NCI-H2107 (cell line): ENCODE measurements at regions not wholly inside any gene's neighbourhood (a gene's known extent, or its start where the extent isn't known, plus 50 kb on each side); places are given as distances from the start of the nearest gene placed in this dataset.
"Not testable (repeated sequence)": the region's sequence is repeated elsewhere in the genome, so short reads cannot be mapped to it uniquely, and the experiment has no call there.

Experiments
- DNase-seq: peaks from one replicate; lab custom pipeline; 2025; lab: John Stamatoyannopoulos, UW

DNA sequence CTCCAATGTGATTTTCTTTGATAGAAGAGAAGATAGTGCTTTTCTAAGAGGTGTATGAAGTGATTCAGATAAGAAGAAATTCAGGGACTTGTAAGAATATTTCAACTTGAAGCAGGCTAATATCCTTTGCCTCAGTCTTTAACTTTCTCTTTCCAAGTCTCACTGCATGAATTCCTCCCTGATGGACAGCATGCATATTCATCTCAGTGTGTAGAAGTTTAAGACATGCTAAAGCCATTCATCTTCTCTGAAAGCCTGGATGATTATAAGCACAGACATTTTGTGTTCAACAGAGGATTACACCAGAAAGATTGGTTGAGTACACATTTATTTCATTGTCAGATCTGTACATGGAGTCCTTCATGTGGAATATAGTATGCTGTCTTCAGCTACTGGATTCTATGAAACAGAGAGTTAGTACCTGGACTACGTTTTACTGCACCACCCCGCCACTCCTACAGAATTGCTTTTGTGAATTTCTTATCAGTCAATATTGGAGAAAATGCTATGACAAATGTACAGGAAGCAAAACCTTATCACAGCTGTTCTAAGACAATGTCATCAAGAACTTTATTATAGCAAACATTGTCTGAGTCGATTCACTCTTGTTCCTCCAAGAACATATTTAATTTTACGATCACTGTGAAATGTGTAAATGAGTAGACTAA, 1346.1 kb downstream of the OTOL1 start:
- no peak for DNase-seq

DNA sequence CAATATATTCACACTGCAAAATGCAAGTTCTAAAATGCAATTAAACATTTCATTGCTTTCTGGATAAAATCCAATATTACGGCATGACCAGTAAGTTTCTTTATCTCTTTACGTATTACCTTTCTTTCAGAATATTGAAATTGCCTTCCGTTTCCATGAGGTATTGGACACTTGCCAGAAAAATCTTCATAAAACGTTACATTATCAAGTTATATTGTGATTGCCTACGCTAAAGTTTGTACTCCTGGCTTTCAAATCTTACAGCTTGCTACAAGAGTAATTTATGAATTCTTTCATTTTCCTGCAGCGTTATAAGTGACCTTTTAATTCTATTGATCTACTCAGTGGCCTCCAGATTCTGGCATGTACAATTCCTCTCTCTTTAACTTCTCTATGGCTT, 1349.3 kb downstream of the OTOL1 start:
- no peak for DNase-seq

DNA sequence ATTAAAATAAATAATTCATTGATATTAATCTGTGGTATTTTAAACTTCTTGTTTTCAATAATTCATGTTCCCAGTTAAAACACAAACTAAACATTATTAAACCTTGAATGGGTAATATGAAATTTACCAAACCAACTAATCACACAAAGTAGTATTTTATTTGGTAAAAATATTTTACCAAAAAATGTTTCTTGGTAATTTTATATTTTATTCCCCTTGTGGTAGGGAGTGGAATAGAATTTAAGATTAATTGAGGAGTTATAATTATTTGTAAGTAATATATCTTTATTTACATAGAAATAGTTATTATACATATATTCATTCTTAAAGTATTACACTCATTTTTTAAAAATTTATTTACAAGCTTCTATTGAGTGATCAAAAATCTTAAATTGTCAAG, 1350.9 kb downstream of the OTOL1 start:
- no peak for DNase-seq

DNA sequence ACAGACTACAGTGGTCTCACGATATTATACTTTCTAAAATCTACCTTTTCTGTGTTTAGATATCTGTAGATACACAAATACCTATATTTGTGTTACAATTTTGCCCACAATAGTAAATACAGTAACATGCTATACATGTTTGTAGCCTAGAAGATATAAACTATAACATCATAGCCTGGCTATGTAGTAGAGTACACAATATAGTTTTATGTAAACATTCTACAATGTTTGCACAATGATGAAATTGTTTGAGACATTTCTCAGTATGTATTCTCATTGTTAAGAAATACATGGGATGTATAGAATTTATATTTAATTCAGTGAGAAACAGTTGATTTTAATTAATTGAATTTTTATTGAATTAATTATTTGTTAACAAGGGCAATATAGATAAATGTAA, 1367.0 kb downstream of the OTOL1 start:
- DNase-seq, result no peak

DNA sequence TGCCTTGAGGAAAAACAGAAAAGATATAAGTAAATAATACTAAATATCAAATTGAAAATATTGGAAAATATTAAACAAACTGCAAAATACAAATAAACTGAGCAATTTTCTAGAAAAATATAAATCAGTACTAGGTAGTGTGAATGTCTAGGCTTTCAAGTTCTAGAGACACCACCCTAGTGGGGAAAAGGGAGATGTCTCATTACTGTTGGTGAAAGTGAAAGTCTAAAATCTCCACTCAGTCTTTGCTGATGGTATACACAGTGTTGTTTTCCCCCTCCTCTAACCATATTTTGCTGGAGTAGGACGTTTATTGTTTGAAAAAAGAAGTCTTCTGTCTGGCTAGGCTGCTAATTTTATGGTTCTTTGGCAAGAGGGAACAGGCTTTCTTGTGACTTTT, 1368.9 kb downstream of the OTOL1 start:
- DNase-seq, result no peak

DNA sequence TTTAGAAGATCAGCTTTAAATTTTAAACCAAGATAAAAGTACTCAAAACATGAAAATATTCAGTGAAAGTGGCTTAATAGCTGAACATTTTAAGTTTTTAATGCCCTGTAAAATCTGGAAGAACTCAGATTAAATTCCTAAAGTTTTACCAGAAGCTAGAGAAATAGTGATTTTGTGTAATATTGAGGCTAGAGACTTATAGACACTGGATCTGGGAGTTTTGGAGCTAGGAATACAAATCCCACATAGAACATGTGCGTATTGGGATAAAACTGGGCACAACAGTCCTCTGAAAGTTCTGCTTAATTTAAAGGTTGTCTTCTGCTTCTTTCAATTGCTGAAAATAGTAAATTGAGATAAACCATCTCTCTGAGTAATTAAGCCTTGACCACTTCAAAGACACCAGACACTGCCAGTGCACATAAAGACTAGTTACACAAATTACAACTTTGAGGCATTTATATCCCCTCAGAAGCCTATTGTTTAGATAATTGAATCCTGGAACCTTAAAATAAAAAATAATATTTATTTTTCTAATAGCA, 1382.5 kb downstream of the OTOL1 start:
- no peak for DNase-seq

DNA sequence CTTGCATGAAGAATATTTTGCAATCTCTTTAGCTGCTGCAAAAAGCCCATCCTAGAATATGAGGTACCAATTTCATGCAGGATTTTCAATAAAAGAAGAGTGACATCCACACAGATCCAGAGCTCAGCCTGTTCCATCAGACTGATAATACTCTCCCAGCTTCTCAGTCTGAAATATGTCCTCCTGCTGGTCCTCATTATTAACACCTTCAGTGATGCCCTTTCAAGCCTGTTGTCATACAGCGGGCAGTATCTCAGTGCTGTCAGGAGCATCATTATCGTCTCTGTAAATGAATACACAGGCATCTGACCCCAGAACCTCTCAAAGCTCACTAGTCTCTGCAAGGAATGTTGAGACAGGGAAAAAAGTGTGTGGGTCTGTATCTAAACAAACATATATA, 1387.8 kb downstream of the OTOL1 start:
- DNase-seq, result no peak

DNA sequence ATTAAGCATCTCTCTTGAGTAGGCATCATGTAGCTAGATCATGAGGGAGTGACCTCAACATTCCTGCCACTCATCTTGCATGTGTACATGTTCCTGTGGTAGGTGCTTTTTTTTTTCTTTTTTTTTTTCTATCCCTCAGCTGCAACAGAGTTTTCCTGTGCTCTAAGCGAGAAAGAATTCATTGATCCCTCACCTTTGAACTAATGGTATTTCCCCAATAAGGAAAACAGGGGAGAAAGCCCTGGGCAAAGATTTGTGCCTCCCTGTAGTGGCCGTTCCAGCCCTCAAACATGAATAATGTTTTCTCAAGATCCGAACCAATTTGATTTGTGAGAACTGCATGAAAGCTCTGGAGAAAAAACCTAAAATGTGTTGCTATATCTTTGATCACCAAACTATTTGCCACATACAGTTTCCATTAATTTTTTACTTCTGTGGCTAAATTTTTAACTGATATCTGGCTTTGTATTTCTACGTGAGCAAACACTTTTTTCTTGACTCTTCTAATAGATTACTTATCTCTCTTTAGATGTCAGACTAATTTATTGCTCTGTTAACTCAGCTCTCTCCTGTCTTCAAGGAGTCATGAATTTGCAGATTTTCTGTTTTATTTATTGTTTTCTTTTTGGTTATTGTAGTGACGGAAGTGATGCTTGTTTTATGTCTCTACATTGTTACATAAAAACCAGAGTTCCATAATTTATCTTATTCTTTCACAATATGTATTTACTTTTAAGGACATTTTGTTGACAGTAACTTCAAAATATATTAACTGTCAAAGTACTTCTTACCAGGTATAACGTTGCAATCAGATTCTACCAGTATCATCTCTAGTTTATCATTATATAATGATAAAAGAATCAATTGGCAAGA, 1396.5 kb downstream of the OTOL1 start:
- DNase-seq, result no peak

DNA sequence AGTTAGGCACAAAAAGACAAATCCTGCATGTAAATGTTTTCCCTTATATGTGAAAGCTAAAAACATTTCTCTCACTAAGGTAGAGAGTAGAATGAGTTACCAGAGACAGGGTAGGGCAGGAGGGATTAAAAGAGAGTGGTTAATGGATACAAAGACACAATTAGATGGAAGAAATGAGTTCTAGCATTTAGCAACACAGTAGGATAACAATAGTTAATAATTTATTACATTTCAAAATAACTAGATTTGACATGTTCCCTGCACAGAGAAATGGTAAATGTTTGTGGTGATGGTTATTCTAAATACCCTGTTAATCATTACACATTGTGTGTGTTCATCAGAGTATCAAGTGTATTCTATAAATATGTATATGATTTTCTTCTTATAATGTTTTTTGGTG, 1400.7 kb downstream of the OTOL1 start:
- DNase-seq, result no peak

DNA sequence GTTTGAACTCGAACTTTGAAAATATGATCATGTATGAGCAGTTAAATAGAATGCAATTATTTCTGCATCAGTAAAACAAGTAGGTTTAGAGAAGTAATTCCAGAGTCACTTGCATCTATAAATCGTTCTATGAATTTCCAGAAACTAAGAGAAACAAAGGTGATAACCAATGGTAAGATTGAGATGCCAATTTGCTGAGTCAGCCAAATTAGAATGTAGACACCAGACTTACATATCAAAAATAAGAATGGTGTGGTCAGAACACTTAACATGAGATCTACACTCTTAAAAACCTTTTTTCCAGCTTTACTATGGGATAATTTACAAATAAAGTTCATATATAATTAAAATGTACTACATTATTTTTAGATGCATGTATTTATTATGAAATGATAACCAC, 1435.9 kb downstream of the OTOL1 start:
- DNase-seq, result no peak

DNA sequence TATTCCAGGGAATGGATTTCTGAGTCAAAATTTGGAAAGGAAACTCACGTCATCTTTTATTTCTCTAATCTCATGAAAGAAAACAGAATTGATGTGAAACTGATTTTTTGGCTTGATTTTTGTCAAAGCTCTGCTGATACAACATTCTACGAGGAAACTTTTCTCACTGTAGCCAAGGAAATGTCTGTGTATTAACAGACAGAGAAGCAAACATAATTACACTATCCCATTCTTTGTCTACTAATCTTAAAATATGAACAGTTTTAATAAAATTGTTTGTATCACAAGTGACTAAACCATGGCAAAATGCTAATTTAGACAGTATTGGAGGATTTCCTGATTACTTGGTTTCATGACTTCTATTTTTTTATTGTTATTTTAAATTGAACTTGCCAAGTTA, 1437.0 kb downstream of the OTOL1 start:
- DNase-seq, result no peak

DNA sequence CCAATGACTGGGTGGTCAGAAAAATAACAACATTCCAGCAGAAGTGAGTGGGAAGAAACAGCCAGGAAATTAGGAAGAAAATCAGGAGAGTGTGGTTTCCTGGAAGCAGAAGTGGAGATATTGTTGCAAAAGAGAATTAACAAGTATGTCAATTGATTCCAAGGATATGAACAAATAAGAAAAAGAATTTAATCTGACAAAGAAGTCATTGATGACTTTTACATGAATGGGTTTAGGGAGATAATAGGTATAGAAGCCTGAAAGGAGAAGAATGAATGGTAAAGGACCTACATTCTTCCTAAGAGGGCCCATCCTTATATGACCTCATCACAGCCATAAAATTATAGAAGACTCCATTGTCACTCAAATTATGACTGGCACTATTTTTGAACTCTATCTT, 1440.1 kb downstream of the OTOL1 start:
- DNase-seq, result no peak

DNA sequence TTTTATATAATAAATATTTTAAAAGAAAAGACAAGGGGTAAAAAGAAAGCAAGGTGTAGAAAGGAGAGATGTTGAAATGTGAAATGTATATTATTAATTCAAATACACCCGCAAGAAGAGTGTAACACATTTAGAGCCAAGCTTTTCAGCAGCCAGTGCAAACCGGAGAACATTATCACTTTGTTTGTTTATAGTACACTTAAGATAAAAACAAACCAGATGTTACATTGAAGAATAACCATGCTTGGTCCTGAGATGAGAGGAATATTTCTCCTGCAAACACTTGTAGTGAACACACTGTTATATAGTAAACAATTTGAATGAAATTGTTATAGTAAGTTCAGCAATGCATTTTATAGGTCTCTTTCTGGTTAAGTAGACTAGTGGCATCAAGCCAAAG, 1441.5 kb downstream of the OTOL1 start:
- DNase-seq, result no peak

DNA sequence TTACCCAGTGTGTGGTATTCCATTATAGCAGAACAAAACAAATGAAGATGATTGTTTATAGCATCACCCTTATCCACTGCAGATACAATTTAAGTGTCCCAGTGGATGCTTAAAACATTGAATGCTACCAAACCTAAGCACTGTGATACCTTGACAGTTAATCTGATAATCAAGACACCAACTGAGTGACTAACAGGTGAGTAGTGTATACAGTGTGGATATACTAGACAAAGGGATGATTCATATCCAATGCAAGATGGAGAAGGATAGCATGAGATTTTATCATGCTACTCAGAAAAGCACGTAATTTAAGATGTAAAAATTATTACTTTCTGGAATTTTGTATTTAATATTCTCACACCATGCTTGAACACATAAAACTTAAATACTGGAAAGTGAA, 1449.0 kb downstream of the OTOL1 start:
- DNase-seq, result no peak

DNA sequence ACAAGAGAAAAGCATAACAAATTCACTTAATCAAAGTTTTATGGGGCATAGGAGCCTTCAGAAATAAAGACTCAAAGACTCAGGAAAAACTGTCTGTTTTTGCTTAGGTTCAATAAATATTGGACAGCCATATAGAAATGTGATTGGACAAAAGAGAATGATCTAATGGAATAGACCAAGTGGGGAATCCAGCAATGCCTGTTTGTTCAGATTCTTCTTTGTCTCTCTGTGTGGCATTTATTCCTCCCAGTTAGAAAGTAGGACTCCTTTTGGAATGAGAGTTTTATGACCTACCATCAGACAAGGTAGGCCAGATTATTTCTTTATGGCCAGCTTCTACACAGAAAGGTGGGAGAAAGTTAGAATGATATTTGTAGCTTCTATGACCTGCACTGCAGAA, 1460.1 kb downstream of the OTOL1 start:
- no peak for DNase-seq

DNA sequence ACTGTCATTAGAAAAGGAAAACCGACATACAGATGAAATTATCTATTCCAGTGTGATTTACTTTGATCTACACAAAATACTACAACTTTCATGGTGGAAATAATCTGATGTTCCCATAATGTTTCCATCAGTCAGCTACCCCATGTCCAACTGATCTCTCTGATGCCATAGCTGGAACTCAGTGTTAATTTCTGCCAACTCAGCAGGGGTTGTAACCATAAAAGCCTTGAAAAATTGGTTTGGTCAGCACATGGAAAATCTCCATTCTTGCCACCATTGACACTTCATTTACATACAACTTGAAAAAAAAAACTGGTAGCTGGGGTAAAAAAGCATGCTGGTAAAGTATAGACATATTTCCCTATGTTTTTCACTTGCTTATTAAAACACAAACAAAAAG, 1463.7 kb downstream of the OTOL1 start:
- no peak for DNase-seq

DNA sequence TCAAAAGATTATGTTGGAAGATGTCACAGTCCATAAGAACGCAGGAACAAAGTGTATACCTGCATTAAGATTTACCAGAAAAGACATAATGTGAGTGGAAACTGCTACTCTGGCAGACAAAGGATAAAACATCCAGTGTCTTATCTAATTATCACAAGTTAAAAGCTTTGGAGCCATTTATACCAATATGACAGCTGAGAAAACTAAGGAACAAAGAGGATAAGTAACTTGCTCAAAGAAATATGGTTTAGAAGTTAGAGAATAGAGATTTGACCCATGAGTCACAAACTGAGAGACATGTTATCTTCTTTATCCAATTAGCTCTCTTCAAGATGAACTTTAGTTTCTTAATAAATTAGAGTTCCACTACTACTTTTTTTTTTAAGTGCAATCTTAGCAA, 1473.7 kb downstream of the OTOL1 start:
- no peak for DNase-seq

DNA sequence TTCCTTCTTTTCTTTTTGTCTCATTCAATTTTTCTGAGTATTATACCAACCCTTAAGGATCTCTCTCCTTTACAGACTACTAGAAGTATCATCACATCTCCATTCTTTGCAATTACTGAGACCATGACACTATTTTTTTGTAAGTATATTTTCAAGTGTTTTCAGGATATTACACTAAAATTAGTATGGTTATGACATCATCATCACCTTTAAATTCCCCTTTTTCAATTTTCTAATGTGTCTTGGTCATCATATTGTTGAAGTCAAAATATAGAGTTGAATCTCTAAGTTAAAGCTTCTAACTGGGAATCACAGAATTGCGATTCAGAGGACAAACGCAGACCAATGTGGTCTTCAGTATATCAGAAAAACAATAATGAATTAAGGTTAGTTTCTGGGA, 1475.1 kb downstream of the OTOL1 start:
- no peak for DNase-seq

DNA sequence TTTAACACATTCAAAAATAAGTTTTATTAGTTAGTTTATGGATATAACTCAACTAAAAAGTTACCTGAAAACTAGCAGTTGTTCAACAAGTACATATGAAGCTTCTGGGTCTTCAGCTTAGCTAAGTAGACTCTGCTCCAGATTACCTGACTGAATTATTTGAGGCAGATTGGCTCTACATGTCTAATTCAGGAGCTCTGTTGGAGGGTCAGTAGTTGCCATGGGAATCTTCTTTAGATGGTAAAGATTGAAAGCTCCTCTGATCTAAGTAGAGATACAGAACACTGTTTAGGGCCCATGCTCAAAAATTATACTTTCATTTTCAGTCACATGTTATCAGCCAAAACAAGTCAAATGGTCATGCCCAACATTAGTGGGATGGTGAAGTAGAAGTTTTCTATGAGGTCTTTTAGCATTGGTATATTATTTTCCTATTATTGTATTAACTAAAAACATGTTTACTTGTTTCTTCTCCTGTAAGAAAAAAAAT, 1476.9 kb downstream of the OTOL1 start:
- DNase-seq, result no peak

DNA sequence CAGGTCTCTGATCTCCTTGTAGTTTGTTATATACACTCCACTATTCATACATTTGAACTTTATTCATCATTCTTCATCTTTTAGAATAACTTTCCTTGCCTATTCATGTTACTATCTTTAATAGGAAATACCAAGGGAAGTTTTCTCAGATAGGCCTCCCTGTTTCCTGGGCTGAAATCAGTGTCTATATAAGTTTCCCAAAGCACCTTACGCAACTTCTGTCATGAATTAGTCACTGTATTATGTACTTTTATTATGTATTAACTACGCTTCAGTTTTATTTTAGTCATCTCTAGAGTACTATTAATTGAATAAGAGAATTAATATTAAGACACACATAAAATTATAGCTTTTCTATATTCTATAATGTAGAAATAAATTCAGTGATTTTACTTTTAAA, 1481.5 kb downstream of the OTOL1 start:
- no peak for DNase-seq

DNA sequence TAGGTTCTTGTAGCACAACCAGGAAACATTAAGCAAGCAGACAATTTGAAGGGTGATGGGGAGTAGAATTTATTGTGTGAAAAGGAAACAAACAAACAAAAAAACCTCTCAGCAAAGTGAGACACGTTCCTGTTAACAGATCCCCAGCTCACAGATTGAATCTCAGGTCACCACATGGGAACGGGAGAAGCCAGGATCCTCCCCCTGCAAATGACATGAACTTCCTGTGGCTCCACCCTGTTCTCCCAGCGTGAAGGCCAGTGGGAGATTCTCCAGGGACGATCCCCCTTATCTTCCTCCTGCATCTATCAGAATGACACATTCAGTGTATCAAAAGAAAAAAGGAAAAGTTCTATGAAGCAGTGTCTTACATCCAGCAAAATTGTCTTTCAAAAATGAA, 1488.1 kb downstream of the OTOL1 start:
- DNase-seq, result no peak

DNA sequence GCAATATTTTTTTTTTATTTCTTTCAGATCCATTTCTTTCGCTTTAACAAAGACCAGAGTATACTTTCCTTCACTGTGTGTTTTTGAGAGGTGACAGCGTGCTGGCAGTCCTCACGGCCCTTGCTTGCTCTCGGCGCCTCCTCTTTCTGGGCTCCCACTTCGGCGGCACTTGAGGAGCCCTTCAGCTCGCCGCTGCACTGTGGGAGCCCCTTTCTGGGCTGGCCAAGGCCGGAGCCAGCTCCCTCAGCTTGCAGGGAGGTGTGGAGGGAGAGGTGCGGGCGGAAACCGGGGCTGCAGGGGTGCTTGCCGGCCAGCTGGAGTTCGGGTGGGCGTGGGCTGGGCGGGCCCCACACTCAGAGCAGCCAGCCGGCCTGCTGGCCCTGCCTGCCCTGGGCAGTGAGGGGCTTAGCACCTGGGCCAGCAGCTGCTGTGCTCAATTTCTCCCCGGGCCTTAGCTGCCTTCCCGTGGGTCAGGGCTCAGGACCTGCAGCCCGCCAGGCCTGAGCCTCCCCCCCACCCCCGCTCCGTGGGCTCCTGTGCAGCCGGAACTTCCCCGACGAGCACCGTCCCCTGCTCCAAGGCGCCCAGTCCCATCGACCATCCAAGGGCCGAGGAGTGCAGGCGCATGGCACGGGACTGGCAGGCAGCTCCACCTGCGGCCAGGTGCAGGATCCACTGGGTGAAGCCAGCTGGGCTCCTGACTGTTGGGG, 1490.6 kb downstream of the OTOL1 start:
- not testable (repeated sequence) for DNase-seq

DNA sequence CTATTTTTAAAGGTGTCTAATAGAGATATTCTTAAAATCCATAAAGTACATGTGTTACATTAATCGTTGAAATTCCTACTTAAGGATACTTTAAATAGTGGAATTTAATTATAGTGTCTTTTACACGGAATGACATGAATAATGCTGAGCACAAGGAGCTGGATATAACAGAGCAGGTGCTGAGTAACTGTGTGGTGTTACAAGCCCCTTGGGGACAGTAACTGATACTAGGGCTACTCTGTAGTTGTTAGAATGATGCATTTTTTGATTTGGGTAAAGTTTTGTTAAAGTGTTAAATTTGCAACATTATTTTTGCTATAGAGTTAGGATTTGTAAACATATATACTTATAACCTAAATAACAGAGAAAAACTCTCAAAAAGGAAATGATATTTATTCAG, 1496.1 kb downstream of the OTOL1 start:
- DNase-seq, result no peak
